ENCODE measurements at regions not wholly inside any gene's neighbourhood (a gene's known extent, or its start where the extent isn't known, plus 50 kb on each side); places are given as distances from the start of the nearest gene placed in this dataset.
"Not testable (repeated sequence)": the region's sequence is repeated elsewhere in the genome, so short reads cannot be mapped to it uniquely, and the experiment has no call there.

GRCh38 chr7:63555226-63555994, 443.2 kb upstream of the ZNF722 start:
- H3K9me3 ChIP-seq (ENCODE audit: control insufficient read depth, low read length); H3K27ac ChIP-seq (ENCODE audit: low read depth, low read length); H3K4me1 ChIP-seq (ENCODE audit: control insufficient read depth, insufficient read depth, low read length); H3K9ac ChIP-seq (ENCODE audit: extremely low read depth, low read length, poor library complexity, severe bottlenecking); H3K4me1 Mint-ChIP-seq; H3K4me3 ChIP-seq (ENCODE audit: low read length); H3K4me3 Mint-ChIP-seq; DNase-seq; H3K36me3 Mint-ChIP-seq (ENCODE audit: low read depth); H3K36me3 ChIP-seq (ENCODE audit: control insufficient read depth, insufficient read depth, low read length); H3K27me3 Mint-ChIP-seq (ENCODE audit: insufficient read depth); H3K27ac Mint-ChIP-seq; H3K27me3 ChIP-seq (ENCODE audit: control insufficient read depth, insufficient read depth, low read length, poor library complexity, severe bottlenecking): not testable (repeated sequence)
- WGBS, 2 experiments (ENCODE audit: insufficient coverage in 1 of 2, insufficient read length in 1 of 2): 70% methylated on average over 11 of the region's 32 CpGs; no CpG with 5 or more reads in 1 of the 2 experiments
- H3K9me3 Mint-ChIP-seq: peaks cover 20% of the 10 kb centered on the region

GRCh38 chr7:63556223-63556622, 442.4 kb upstream of the ZNF722 start:
- H3K36me3 Mint-ChIP-seq (ENCODE audit: low read depth); H3K27me3 Mint-ChIP-seq (ENCODE audit: insufficient read depth); H3K4me1 ChIP-seq (ENCODE audit: control insufficient read depth, insufficient read depth, low read length); H3K36me3 ChIP-seq (ENCODE audit: control insufficient read depth, insufficient read depth, low read length); H3K4me3 ChIP-seq (ENCODE audit: low read length); H3K4me1 Mint-ChIP-seq; H3K4me3 Mint-ChIP-seq; H3K27ac Mint-ChIP-seq; H3K27me3 ChIP-seq (ENCODE audit: control insufficient read depth, insufficient read depth, low read length, poor library complexity, severe bottlenecking); H3K9ac ChIP-seq (ENCODE audit: extremely low read depth, low read length, poor library complexity, severe bottlenecking); H3K9me3 ChIP-seq (ENCODE audit: control insufficient read depth, low read length); DNase-seq; H3K27ac ChIP-seq (ENCODE audit: low read depth, low read length): not testable (repeated sequence)
- H3K9me3 Mint-ChIP-seq: peaks cover 25% of the 10 kb centered on the region
- WGBS, 2 experiments (ENCODE audit: insufficient coverage in 1 of 2, insufficient read length in 1 of 2): no CpG with 5 or more reads among the region's 24 CpGs

GRCh38 chr7:63559016-63559415, 439.6 kb upstream of the ZNF722 start:
- not testable (repeated sequence) for H3K9me3 ChIP-seq (ENCODE audit: control insufficient read depth, low read length); H3K36me3 ChIP-seq (ENCODE audit: control insufficient read depth, insufficient read depth, low read length); H3K9ac ChIP-seq (ENCODE audit: extremely low read depth, low read length, poor library complexity, severe bottlenecking); H3K4me3 ChIP-seq (ENCODE audit: low read length); H3K27ac ChIP-seq (ENCODE audit: low read depth, low read length); H3K4me1 ChIP-seq (ENCODE audit: control insufficient read depth, insufficient read depth, low read length); H3K27me3 Mint-ChIP-seq (ENCODE audit: insufficient read depth); H3K4me1 Mint-ChIP-seq; H3K27ac Mint-ChIP-seq; H3K36me3 Mint-ChIP-seq (ENCODE audit: low read depth); H3K27me3 ChIP-seq (ENCODE audit: control insufficient read depth, insufficient read depth, low read length, poor library complexity, severe bottlenecking); DNase-seq; H3K4me3 Mint-ChIP-seq
- 92% methylated on average over 7 of the region's 12 CpGs; no CpG with 5 or more reads in 1 of the 2 experiments for WGBS, 2 experiments (ENCODE audit: insufficient coverage in 1 of 2, insufficient read length in 1 of 2)
- peaks cover 26% of the 10 kb centered on the region for H3K9me3 Mint-ChIP-seq

- not testable (repeated sequence) for H3K4me1 Mint-ChIP-seq; H3K27me3 ChIP-seq (ENCODE audit: control insufficient read depth, insufficient read depth, low read length, poor library complexity, severe bottlenecking); H3K4me3 Mint-ChIP-seq; H3K4me1 ChIP-seq (ENCODE audit: control insufficient read depth, insufficient read depth, low read length); H3K27ac Mint-ChIP-seq; H3K36me3 Mint-ChIP-seq (ENCODE audit: low read depth); DNase-seq; H3K9ac ChIP-seq (ENCODE audit: extremely low read depth, low read length, poor library complexity, severe bottlenecking); H3K27me3 Mint-ChIP-seq (ENCODE audit: insufficient read depth); H3K4me3 ChIP-seq (ENCODE audit: low read length); H3K36me3 ChIP-seq (ENCODE audit: control insufficient read depth, insufficient read depth, low read length); H3K9me3 ChIP-seq (ENCODE audit: control insufficient read depth, low read length); H3K27ac ChIP-seq (ENCODE audit: low read depth, low read length)
- peaks cover 30% of the 10 kb centered on the region for H3K9me3 Mint-ChIP-seq
- 89 to 90% methylated on average over 8 to 21 of the region's 27 CpGs for WGBS, 2 experiments (ENCODE audit: insufficient coverage in 1 of 2, insufficient read length in 1 of 2)
Measured at GRCh38 chr7:63559826-63560465, 438.7 kb upstream of the ZNF722 start.

GRCh38 chr7:63561911-63562310, 436.7 kb upstream of the ZNF722 start:
- not testable (repeated sequence) for H3K4me1 ChIP-seq (ENCODE audit: control insufficient read depth, insufficient read depth, low read length); H3K27me3 ChIP-seq (ENCODE audit: control insufficient read depth, insufficient read depth, low read length, poor library complexity, severe bottlenecking); H3K9me3 ChIP-seq (ENCODE audit: control insufficient read depth, low read length); H3K27ac ChIP-seq (ENCODE audit: low read depth, low read length); H3K4me1 Mint-ChIP-seq; H3K36me3 Mint-ChIP-seq (ENCODE audit: low read depth); H3K4me3 Mint-ChIP-seq; H3K9ac ChIP-seq (ENCODE audit: extremely low read depth, low read length, poor library complexity, severe bottlenecking); H3K27me3 Mint-ChIP-seq (ENCODE audit: insufficient read depth); DNase-seq; H3K27ac Mint-ChIP-seq; H3K4me3 ChIP-seq (ENCODE audit: low read length); H3K36me3 ChIP-seq (ENCODE audit: control insufficient read depth, insufficient read depth, low read length)
- WGBS, 2 experiments (ENCODE audit: insufficient coverage in 1 of 2, insufficient read length in 1 of 2): 88% methylated on average over 4 of the region's 11 CpGs; no CpG with 5 or more reads in 1 of the 2 experiments
- H3K9me3 Mint-ChIP-seq: peaks cover 31% of the 10 kb centered on the region

- H3K36me3 ChIP-seq (ENCODE audit: control insufficient read depth, insufficient read depth, low read length); H3K9me3 ChIP-seq (ENCODE audit: control insufficient read depth, low read length); H3K9ac ChIP-seq (ENCODE audit: extremely low read depth, low read length, poor library complexity, severe bottlenecking); H3K4me3 ChIP-seq (ENCODE audit: low read length); H3K4me1 Mint-ChIP-seq; H3K27ac ChIP-seq (ENCODE audit: low read depth, low read length); H3K27me3 Mint-ChIP-seq (ENCODE audit: insufficient read depth); H3K4me3 Mint-ChIP-seq; H3K27me3 ChIP-seq (ENCODE audit: control insufficient read depth, insufficient read depth, low read length, poor library complexity, severe bottlenecking); H3K36me3 Mint-ChIP-seq (ENCODE audit: low read depth); DNase-seq; H3K4me1 ChIP-seq (ENCODE audit: control insufficient read depth, insufficient read depth, low read length); H3K27ac Mint-ChIP-seq: not testable (repeated sequence)
- WGBS, 2 experiments (ENCODE audit: insufficient coverage in 1 of 2, insufficient read length in 1 of 2): 88% methylated on average over 20 of the region's 26 CpGs; no CpG with 5 or more reads in 1 of the 2 experiments
- peaks cover 31% of the 10 kb centered on the region for H3K9me3 Mint-ChIP-seq
Measured at GRCh38 chr7:63562364-63563060, 436.1 kb upstream of the ZNF722 start.

Measured in endodermal cell (in vitro differentiated cells).